Esophagus muscularis mucosa (tissue), 4 donors: ENCODE measurements at regions not wholly inside any gene's neighbourhood (a gene's known extent, or its start where the extent isn't known, plus 50 kb on each side); places are given as distances from the start of the nearest gene placed in this dataset.

ENCODE experiments used
- DNase-seq: peaks from one replicate; pipeline ENCODE4 v3.0.0-alpha.2; 2017; ENCODE audit errors: extremely low spot score
- H3K27ac ChIP-seq, 4 donors: fragments of 200-600 bp; sonication (generic); replicated peaks in 1 of 4; 1 replicate in 3 of 4; 2 replicates in 1 of 4; pipeline ENCODE4 v1.5.1; 2016 to 2019; ENCODE audit warnings: mild to moderate bottlenecking in 1 of 4
- H3K27me3 ChIP-seq, 4 donors: fragments of 200-600 bp; sonication (generic); one replicate each; pipeline versions ENCODE4 v1.5.1 to v1.6.0; 2016 to 2019
- H3K36me3 ChIP-seq, 4 donors: fragments of 200-600 bp; sonication (generic); one replicate each; pipeline ENCODE4 v1.5.1; 2016 to 2019
- H3K4me1 ChIP-seq, 4 donors: fragments of 200-600 bp; sonication (generic); one replicate each; pipeline ENCODE4 v1.5.1; 2016 to 2019
- H3K4me3 ChIP-seq, 4 donors: fragments of 200-600 bp; sonication (generic); 1 replicate in 2 of 4; 2 replicates in 2 of 4; pipeline ENCODE4 v1.5.1; 2016 to 2019; ENCODE audit warnings: mild to moderate bottlenecking in 4 of 4, moderate library complexity in 1 of 4
- H3K9me3 ChIP-seq, 4 donors: fragments of 200-600 bp; sonication (generic); 1 replicate in 3 of 4; 2 replicates in 1 of 4; pipeline ENCODE4 v1.5.1; 2016 to 2019
- CTCF ChIP-seq, 3 experiments: fragments of 200-600 bp in 2 of 3; fragments of 450-650 bp in 1 of 3; sonication (generic) in 2 of 3; IDR thresholded peaks; one replicate each; pipeline ENCODE4 v1.5.1; 2017 to 2019; ENCODE audit warnings: antibody characterized with exemption in 3 of 3, mild to moderate bottlenecking in 2 of 3, moderate library complexity in 1 of 3
- EP300 ChIP-seq: sonication (generic); formaldehyde crosslinking; IDR thresholded peaks from one replicate; pipeline ENCODE4 v1.6.1; 2017; ENCODE audit warnings: antibody characterized with exemption
- POLR2A ChIP-seq: fragments of 450-650 bp; IDR thresholded peaks from one replicate; pipeline ENCODE4 v1.6.1; 2017; ENCODE audit warnings: antibody characterized with exemption, moderate library complexity, mild to moderate bottlenecking, low read depth
- POLR2AphosphoS5 ChIP-seq, 2 donors: sonication (generic); formaldehyde crosslinking; IDR thresholded peaks; one replicate each; pipeline ENCODE4 v1.6.1; 2017; ENCODE audit warnings: antibody characterized with exemption in 2 of 2
- WGBS: methylation state at CpG from one replicate; pipeline ENCODE4 v1.1.5; 2018; 5-methylcytosine and 5-hydroxymethylcytosine counted together
- intact Hi-C: fragments of 100-400 bp; cut with DNase I; formaldehyde crosslinking; loops from one replicate; pipeline ENCODE4 v1.15.1; 2023

GRCh38 chr3:168362156-168362555 lies 266.4 kb upstream of the GOLIM4 start:
- no peaks in the 10 kb centered on the region for H3K36me3 ChIP-seq
- intact Hi-C loops: no loop called here

GRCh38 chr3:168360993-168361392 lies 265.3 kb upstream of the GOLIM4 start:
- no peak for TF ChIP-seq POLR2AphosphoS5 (IDR thresholded peaks at IDR 0.05)
- no peak for TF ChIP-seq CTCF (IDR thresholded peaks at IDR 0.05)
- TF ChIP-seq POLR2A: no peak
- no peak for TF ChIP-seq EP300
- DNase-seq: no peak
- intact Hi-C loops: no loop called here
- 91% methylated on average over 3 of the region's 3 CpGs for WGBS
- no peak overlapping the region for H3K4me3 ChIP-seq
- H3K27me3 ChIP-seq: no peaks in the 10 kb centered on the region
- no peaks in the 10 kb centered on the region for H3K4me1 ChIP-seq
- no peak overlapping the region for H3K27ac ChIP-seq
- no peaks in the 10 kb centered on the region for H3K9me3 ChIP-seq
- no peaks in the 10 kb centered on the region for H3K36me3 ChIP-seq

More at GRCh38 chr3:168362156-168362555, 266.4 kb upstream of the GOLIM4 start:
- no peak for DNase-seq
- H3K4me1 ChIP-seq: no peaks in the 10 kb centered on the region
- H3K27ac ChIP-seq: no peak overlapping the region
- no peaks in the 10 kb centered on the region for H3K9me3 ChIP-seq
- TF ChIP-seq POLR2A (no peak), EP300 (no peak), POLR2AphosphoS5 (IDR thresholded peaks at IDR 0.05) (no peak), CTCF (IDR thresholded peaks at IDR 0.05) (no peak)
- no peak overlapping the region for H3K4me3 ChIP-seq
- no peaks in the 10 kb centered on the region for H3K27me3 ChIP-seq

- WGBS: 88% methylated on average over 9 of the region's 9 CpGs
- no peaks in the 10 kb centered on the region for H3K9me3 ChIP-seq
- no peaks in the 10 kb centered on the region for H3K36me3 ChIP-seq
- intact Hi-C loops: no loop called here
- no peak overlapping the region for H3K4me3 ChIP-seq
- no peak for TF ChIP-seq POLR2AphosphoS5 (IDR thresholded peaks at IDR 0.05)
- no peak for TF ChIP-seq CTCF (IDR thresholded peaks at IDR 0.05)
- no peak for TF ChIP-seq EP300
- TF ChIP-seq POLR2A: no peak
- DNase-seq: no peak
- no peaks in the 10 kb centered on the region for H3K27me3 ChIP-seq
- H3K27ac ChIP-seq: no peak overlapping the region
- H3K4me1 ChIP-seq: peaks cover 0 to 12% (median 4%) of the 10 kb centered on the region in 4 donors
These were observed 247.5 kb upstream of the GOLIM4 start for GRCh38 chr3:168342946-168343850.

DNA sequence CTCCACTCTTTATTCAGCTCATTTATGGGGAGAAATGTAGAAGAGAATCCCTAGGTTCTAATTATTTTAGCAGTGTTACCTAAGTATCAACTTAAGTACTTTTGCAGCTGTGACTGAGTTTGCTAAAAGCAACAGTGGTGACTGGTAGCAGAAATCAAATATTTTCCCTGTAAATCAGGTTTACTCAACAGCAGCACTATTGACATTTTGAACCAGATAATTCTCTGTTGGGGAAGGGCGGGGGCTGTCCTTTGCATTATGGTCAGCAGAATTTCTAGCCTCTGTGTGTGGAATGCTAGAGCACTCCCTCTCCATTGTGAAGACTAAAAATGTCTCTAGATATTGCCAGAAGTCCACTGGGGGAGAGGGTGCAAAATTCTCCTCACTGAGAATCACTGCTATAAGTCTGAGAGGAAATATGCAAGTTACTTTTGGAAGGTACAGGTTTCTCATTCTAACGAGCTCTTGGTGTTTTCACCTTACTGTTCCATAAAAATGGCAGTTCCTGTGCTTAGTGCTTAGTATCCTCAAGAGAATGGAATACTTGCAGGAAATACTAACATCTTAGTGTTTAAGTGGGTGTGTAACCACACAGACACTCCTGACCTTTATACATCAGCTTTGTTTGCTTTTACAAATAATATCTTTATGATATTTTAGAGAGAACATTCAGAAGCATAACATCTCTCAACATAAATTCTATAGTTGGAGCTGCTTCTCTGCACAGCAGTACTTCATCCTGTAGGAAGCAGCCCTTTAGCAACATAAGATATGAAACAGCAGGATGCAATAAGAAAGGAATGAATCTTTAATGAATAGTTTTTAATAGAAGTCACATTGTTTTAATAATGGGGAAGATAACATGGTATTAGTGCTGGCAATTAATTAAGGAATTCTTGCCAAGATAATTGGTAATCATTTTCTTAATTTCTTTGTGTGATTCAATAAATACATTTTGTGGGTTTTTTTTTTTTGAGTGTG lies 246.5 kb upstream of the GOLIM4 start:
- Histone ChIP-seq H3K4me1 (peaks cover 0 to 12% (median 4%) of the 10 kb centered on the region in 4 donors), H3K27ac (no peak overlapping the region), H3K4me3 (no peak overlapping the region), H3K9me3 (no peaks in the 10 kb centered on the region), H3K27me3 (no peaks in the 10 kb centered on the region), H3K36me3 (no peaks in the 10 kb centered on the region)
- DNase-seq: no peak
- 66% methylated on average over 2 of the region's 2 CpGs for WGBS
- intact Hi-C loops: no loop called here
- TF ChIP-seq POLR2AphosphoS5 (IDR thresholded peaks at IDR 0.05): no peak
- TF ChIP-seq CTCF (IDR thresholded peaks at IDR 0.05): no peak
- no peak for TF ChIP-seq EP300
- no peak for TF ChIP-seq POLR2A
